ENCODE measurements at regions not wholly inside any gene's neighbourhood (a gene's known extent, or its start where the extent isn't known, plus 50 kb on each side); places are given as distances from the start of the nearest gene placed in this dataset.

- no peak for ATAC-seq
- TF ChIP-seq CTCF (IDR thresholded peaks at IDR 0.05): no peak
- TF ChIP-seq POLR2A (IDR thresholded peaks at IDR 0.05): no peak
- H3K27ac ChIP-seq: no peak overlapping the region
- no peak overlapping the region for H3K4me3 ChIP-seq
- no peaks in the 10 kb centered on the region for H3K27me3 ChIP-seq
- no peaks in the 10 kb centered on the region for H3K36me3 ChIP-seq (replicated peaks in 1 of 2; ENCODE audit: insufficient read depth in 1 of 2, low read depth in 2 of 2)
- H3K4me1 ChIP-seq: no peaks in the 10 kb centered on the region
- intact Hi-C loops (cut with DNase I): no loop called here
- no peaks in the 10 kb centered on the region for H3K9me3 ChIP-seq
- no peak for DNase-seq
Measured at GRCh38 chr3:95437409-95437808, 1374.5 kb downstream of the NSUN3 start.

DNA sequence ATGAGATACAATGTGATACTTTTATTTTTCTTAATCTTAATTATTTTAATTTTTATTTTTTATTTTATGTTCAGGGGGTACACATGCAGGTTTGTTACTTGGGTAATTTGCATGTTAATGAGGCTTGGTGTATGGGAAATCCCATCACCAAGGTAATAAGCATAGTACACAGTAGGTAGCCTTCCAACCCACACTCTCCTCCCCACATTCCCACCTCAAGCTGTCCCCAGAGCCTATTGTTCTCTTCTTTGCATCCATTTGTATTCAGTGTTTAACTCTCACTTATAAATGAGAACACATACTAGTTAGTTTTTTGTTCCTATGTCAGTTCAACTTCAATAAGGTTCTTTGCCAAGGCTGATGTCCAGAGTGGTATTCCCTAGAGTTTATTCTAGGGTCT lies 1375.4 kb downstream of the NSUN3 start:
- Histone ChIP-seq H3K9me3 (no peaks in the 10 kb centered on the region), H3K27me3 (no peaks in the 10 kb centered on the region), H3K4me1 (no peaks in the 10 kb centered on the region), H3K4me3 (no peak overlapping the region), H3K27ac (no peak overlapping the region), H3K36me3 (replicated peaks in 1 of 2; ENCODE audit: insufficient read depth in 1 of 2, low read depth in 2 of 2) (no peaks in the 10 kb centered on the region)
- ATAC-seq (no peak), DNase-seq (no peak)
- intact Hi-C loops (cut with DNase I): no loop called here
- no peak for TF ChIP-seq POLR2A (IDR thresholded peaks at IDR 0.05)
- TF ChIP-seq CTCF (IDR thresholded peaks at IDR 0.05): no peak

GRCh38 chr3:95442766-95443165 lies 1371.6 kb upstream of the EPHA6 start:
- TF ChIP-seq POLR2A (IDR thresholded peaks at IDR 0.05): no peak
- intact Hi-C loops (cut with DNase I): no loop called here
- 46 to 49% methylated on average over 2 of the region's 2 CpGs for WGBS, 2 donors
- Histone ChIP-seq H3K4me3 (no peak overlapping the region), H3K36me3 (replicated peaks in 1 of 2; ENCODE audit: insufficient read depth in 1 of 2, low read depth in 2 of 2) (no peaks in the 10 kb centered on the region), H3K27ac (no peak overlapping the region), H3K4me1 (no peaks in the 10 kb centered on the region), H3K27me3 (no peaks in the 10 kb centered on the region), H3K9me3 (no peaks in the 10 kb centered on the region)
- no peak for ATAC-seq
- no peak for DNase-seq

GRCh38 chr3:95449841-95450240 lies 1364.6 kb upstream of the EPHA6 start:
- DNase-seq (no peak), ATAC-seq (no peak)
- no peaks in the 10 kb centered on the region for H3K9me3 ChIP-seq
- no peaks in the 10 kb centered on the region for H3K4me1 ChIP-seq
- 44 to 71% methylated on average over 1 of the region's 1 CpG for WGBS, 2 donors
- no peak overlapping the region for H3K27ac ChIP-seq
- intact Hi-C loops (cut with DNase I): no loop called here
- no peaks in the 10 kb centered on the region for H3K27me3 ChIP-seq
- H3K4me3 ChIP-seq: no peak overlapping the region
- no peak for TF ChIP-seq POLR2A (IDR thresholded peaks at IDR 0.05)
- no peak for TF ChIP-seq CTCF (IDR thresholded peaks at IDR 0.05)
- no peaks in the 10 kb centered on the region for H3K36me3 ChIP-seq (replicated peaks in 1 of 2; ENCODE audit: insufficient read depth in 1 of 2, low read depth in 2 of 2)

DNA sequence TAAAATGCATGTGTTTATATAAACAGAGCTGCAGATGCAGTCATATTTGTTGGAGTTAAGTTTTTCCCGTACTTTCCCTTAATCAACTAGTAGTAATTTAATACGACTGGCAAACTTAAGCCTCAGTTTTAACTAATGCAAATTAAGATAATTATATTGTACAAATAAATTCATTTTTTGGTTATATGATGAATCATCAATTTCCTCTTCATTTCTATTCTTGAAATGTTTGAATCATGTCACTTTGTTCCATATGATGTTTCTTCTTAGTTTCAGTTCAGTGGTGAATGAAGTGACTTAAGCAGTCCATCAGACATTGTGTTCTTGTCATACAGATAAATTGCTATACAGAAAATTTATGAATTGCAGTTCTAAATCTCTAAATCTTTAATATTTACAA lies 1361.2 kb upstream of the EPHA6 start:
- Histone ChIP-seq H3K9me3 (no peaks in the 10 kb centered on the region), H3K27ac (no peak overlapping the region), H3K36me3 (replicated peaks in 1 of 2; ENCODE audit: insufficient read depth in 1 of 2, low read depth in 2 of 2) (no peaks in the 10 kb centered on the region), H3K27me3 (no peaks in the 10 kb centered on the region), H3K4me1 (no peaks in the 10 kb centered on the region), H3K4me3 (no peak overlapping the region)
- 80 to 84% methylated on average over 2 of the region's 2 CpGs for WGBS, 2 donors
- intact Hi-C loops (cut with DNase I): no loop called here
- TF ChIP-seq CTCF (IDR thresholded peaks at IDR 0.05) (no peak), POLR2A (IDR thresholded peaks at IDR 0.05) (no peak)
- no peak for DNase-seq
- ATAC-seq: no peak

Measured in body of pancreas (tissue), 4 donors.